ENCODE measurements at regions not wholly inside any gene's neighbourhood (a gene's known extent, or its start where the extent isn't known, plus 50 kb on each side); places are given as distances from the start of the nearest gene placed in this dataset.
A peak's percentile ranks its signal among the peaks of the same experiment; 100 is the strongest.

DNA sequence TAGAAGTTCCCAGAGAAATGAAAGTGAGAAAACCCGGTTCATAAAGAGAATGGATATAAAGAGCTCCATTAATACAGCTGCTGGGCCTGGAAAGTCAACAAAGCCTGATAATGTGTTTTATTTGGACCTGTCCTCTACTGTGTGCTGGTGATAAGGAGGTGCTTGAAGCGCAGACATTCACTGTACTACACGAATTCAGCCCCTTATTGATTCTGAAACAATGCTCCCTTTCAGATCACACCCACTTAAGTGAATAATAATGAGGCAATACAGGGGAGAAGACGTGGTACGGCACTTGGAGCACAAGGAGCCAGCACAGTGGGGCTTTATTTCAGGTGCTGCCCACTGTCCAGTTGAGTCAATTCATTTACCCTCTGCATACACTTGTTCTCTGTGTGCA, 260.8 kb downstream of the FGFR2 start:
- no peaks in the 10 kb centered on the region for H3K36me3 Mint-ChIP-seq (ENCODE audit: low read depth)
- H3K9me3 Mint-ChIP-seq: no peaks in the 10 kb centered on the region
- no peaks in the 10 kb centered on the region for H3K9me3 ChIP-seq (ENCODE audit: control insufficient read depth, low read length)
- no peaks in the 10 kb centered on the region for H3K36me3 ChIP-seq (ENCODE audit: control insufficient read depth, insufficient read depth, low read length)
- peaks cover 55% of the 10 kb centered on the region for H3K4me1 Mint-ChIP-seq
- no peak overlapping the region for H3K27ac Mint-ChIP-seq
- 69 to 82% methylated on average over 3 to 5 of the region's 5 CpGs for WGBS, 2 experiments (ENCODE audit: insufficient coverage in 1 of 2, insufficient read length in 1 of 2)
- DNase-seq: no peak
- TF ChIP-seq, protein P1, sequence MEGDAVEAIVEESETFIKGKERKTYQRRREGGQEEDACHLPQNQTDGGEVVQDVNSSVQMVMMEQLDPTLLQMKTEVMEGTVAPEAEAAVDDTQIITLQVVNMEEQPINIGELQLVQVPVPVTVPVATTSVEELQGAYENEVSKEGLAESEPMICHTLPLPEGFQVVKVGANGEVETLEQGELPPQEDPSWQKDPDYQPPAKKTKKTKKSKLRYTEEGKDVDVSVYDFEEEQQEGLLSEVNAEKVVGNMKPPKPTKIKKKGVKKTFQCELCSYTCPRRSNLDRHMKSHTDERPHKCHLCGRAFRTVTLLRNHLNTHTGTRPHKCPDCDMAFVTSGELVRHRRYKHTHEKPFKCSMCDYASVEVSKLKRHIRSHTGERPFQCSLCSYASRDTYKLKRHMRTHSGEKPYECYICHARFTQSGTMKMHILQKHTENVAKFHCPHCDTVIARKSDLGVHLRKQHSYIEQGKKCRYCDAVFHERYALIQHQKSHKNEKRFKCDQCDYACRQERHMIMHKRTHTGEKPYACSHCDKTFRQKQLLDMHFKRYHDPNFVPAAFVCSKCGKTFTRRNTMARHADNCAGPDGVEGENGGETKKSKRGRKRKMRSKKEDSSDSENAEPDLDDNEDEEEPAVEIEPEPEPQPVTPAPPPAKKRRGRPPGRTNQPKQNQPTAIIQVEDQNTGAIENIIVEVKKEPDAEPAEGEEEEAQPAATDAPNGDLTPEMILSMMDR (conservative IDR thresholded peaks at IDR 0.05): no peak
- no peak overlapping the region for H3K27ac ChIP-seq (ENCODE audit: low read depth, low read length)
- H3K27me3 Mint-ChIP-seq (ENCODE audit: insufficient read depth): peaks cover 3% of the 10 kb centered on the region
- H3K4me1 ChIP-seq (ENCODE audit: control insufficient read depth, insufficient read depth, low read length): peaks cover 25% of the 10 kb centered on the region
- H3K4me3 Mint-ChIP-seq: no peak overlapping the region
- H3K4me3 ChIP-seq (ENCODE audit: low read length): no peak overlapping the region
- H3K9ac ChIP-seq (ENCODE audit: extremely low read depth, low read length, poor library complexity, severe bottlenecking): no peak overlapping the region
- no peaks in the 10 kb centered on the region for H3K27me3 ChIP-seq (ENCODE audit: control insufficient read depth, insufficient read depth, low read length, poor library complexity, severe bottlenecking)

DNA sequence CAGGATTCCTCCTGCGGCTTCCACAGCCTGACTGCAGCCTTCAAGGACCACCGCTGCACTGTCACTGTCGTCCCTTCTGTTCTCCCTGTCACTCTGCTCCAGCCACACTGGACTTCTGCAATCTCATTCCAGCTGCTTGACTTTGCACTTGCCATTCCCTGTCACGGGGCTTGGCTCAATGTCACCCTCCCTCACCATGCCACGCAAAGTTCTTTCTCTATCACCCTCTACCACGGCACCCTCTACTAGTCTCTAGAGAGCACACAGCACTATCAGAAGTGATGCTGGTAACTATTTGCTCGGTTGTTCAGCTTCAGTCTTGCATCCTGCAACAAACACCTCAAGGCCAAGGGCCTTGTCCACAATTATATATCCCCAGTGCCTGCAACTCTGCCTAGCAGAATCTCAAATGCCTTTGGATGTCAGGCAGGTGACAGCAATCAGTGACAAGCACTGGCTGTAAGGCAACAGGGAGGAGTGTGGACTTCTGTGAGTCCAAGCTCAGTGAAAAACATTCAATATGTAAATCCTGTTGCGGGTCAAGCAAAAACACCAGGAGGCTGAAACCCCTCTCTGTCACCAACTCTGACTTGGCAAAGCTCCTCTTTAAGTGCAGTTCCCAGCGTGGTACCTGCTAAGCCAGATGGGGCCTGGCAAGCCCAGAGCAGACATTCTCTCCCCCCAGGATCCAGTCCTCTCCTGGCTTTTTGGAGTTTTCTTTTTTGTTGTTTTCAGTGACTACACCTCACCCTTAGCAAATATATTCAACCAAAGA, 259.9 kb downstream of the FGFR2 start:
- Mint-ChIP-seq H3K27ac (no peak overlapping the region), H3K9me3 (no peaks in the 10 kb centered on the region), H3K4me3 (no peak overlapping the region), H3K36me3 (ENCODE audit: low read depth) (no peaks in the 10 kb centered on the region), H3K27me3 (ENCODE audit: insufficient read depth) (peaks cover 3% of the 10 kb centered on the region), H3K4me1 (peaks cover 55% of the 10 kb centered on the region)
- peak; percentile 55 for DNase-seq
- Histone ChIP-seq H3K9ac (ENCODE audit: extremely low read depth, low read length, poor library complexity, severe bottlenecking) (no peak overlapping the region), H3K27me3 (ENCODE audit: control insufficient read depth, insufficient read depth, low read length, poor library complexity, severe bottlenecking) (no peaks in the 10 kb centered on the region), H3K9me3 (ENCODE audit: control insufficient read depth, low read length) (no peaks in the 10 kb centered on the region), H3K36me3 (ENCODE audit: control insufficient read depth, insufficient read depth, low read length) (no peaks in the 10 kb centered on the region), H3K27ac (ENCODE audit: low read depth, low read length) (peak overlapping the region; percentile 61), H3K4me3 (ENCODE audit: low read length) (no peak overlapping the region), H3K4me1 (ENCODE audit: control insufficient read depth, insufficient read depth, low read length) (peaks cover 25% of the 10 kb centered on the region)
- 75 to 81% methylated on average over 9 of the region's 9 CpGs for WGBS, 2 experiments (ENCODE audit: insufficient coverage in 1 of 2, insufficient read length in 1 of 2)
- TF ChIP-seq, protein P1 (conservative IDR thresholded peaks at IDR 0.05): no peak

DNA sequence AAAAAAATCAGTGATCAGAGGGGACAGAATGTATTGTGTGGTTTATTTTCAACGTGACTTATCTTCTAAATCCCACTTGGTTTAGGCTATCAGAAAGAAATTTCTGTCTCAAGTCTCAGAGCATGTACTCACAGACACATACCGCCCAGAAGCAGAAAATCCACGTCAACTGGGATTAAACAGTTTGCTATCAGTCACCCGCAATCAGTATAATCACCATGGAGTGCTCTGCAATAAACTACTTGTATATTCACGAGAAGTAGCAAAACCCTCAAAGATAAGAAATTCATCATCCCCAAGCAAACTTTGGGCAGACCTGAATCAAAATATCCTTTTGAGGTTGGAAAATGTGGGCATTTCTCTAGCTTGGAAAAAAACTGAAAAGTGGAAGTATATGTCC, 259.1 kb downstream of the FGFR2 start:
- Mint-ChIP-seq H3K27me3 (ENCODE audit: insufficient read depth) (peaks cover 3% of the 10 kb centered on the region), H3K36me3 (ENCODE audit: low read depth) (no peaks in the 10 kb centered on the region), H3K9me3 (no peaks in the 10 kb centered on the region), H3K4me1 (peaks cover 55% of the 10 kb centered on the region), H3K4me3 (no peak overlapping the region), H3K27ac (no peak overlapping the region)
- no peak overlapping the region for H3K9ac ChIP-seq (ENCODE audit: extremely low read depth, low read length, poor library complexity, severe bottlenecking)
- H3K27ac ChIP-seq (ENCODE audit: low read depth, low read length): peak overlapping the region; percentile 94
- DNase-seq: no peak
- TF ChIP-seq, protein P1 (conservative IDR thresholded peaks at IDR 0.05): no peak
- no peaks in the 10 kb centered on the region for H3K27me3 ChIP-seq (ENCODE audit: control insufficient read depth, insufficient read depth, low read length, poor library complexity, severe bottlenecking)
- H3K4me1 ChIP-seq (ENCODE audit: control insufficient read depth, insufficient read depth, low read length): peaks cover 25% of the 10 kb centered on the region
- no peaks in the 10 kb centered on the region for H3K9me3 ChIP-seq (ENCODE audit: control insufficient read depth, low read length)
- WGBS, 2 experiments (ENCODE audit: insufficient coverage in 1 of 2, insufficient read length in 1 of 2): 27 to 77% methylated on average over 3 to 5 of the region's 5 CpGs
- no peaks in the 10 kb centered on the region for H3K36me3 ChIP-seq (ENCODE audit: control insufficient read depth, insufficient read depth, low read length)
- H3K4me3 ChIP-seq (ENCODE audit: low read length): no peak overlapping the region
